ENCODE measurements at regions not wholly inside any gene's neighbourhood (a gene's known extent, or its start where the extent isn't known, plus 50 kb on each side); places are given as distances from the start of the nearest gene placed in this dataset.

DNA sequence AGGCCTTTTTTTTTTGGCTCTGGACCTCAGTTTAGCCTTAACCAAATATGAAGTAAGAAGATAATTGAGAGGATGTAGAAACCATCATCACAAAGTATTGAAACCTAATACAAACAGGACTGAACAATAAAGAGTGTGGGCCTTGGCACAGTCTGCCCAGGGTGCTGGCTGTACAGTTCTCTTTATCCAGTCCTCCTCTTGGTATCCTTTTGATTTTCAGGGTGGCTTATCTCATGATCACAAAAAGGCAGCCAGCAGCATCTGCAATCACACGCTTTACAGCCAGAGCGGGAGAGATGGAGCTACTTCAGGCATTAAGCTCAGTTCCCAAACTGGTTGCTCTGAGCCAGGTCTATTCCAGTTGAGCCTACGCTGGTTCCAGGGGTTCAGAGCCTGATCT is 239.7 kb downstream of the RPLP1 start:
- TF ChIP-seq, protein P1, sequence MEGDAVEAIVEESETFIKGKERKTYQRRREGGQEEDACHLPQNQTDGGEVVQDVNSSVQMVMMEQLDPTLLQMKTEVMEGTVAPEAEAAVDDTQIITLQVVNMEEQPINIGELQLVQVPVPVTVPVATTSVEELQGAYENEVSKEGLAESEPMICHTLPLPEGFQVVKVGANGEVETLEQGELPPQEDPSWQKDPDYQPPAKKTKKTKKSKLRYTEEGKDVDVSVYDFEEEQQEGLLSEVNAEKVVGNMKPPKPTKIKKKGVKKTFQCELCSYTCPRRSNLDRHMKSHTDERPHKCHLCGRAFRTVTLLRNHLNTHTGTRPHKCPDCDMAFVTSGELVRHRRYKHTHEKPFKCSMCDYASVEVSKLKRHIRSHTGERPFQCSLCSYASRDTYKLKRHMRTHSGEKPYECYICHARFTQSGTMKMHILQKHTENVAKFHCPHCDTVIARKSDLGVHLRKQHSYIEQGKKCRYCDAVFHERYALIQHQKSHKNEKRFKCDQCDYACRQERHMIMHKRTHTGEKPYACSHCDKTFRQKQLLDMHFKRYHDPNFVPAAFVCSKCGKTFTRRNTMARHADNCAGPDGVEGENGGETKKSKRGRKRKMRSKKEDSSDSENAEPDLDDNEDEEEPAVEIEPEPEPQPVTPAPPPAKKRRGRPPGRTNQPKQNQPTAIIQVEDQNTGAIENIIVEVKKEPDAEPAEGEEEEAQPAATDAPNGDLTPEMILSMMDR (optimal IDR thresholded peaks at IDR 0.05 in 1 of 3, IDR thresholded peaks at IDR 0.05 in 1 of 3, conservative IDR thresholded peaks at IDR 0.05 in 1 of 3; ENCODE audit: extremely low read depth in 1 of 3, insufficient read depth in 2 of 3, low read length in 3 of 3), result no peak
- no peak for TF ChIP-seq EZH2 (IDR thresholded peaks at IDR 0.05; ENCODE audit: low read length)

All from keratinocyte (primary cell).